ENCODE measurements at regions not wholly inside any gene's neighbourhood (a gene's known extent, or its start where the extent isn't known, plus 50 kb on each side); places are given as distances from the start of the nearest gene placed in this dataset.

- ATAC-seq, result no peak
- TF ChIP-seq TOX (CRISPR knock-in tag; IDR thresholded peaks at IDR 0.05; ENCODE audit: borderline replicate concordance), result no peak
- TF ChIP-seq CSDC2 (CRISPR knock-in tag; IDR thresholded peaks at IDR 0.05), result no peak
- no peak for TF ChIP-seq CREB5 (CRISPR knock-in tag; IDR thresholded peaks at IDR 0.05; ENCODE audit: low read depth)
- no peak for TF ChIP-seq ZFP3 (CRISPR knock-in tag; IDR thresholded peaks at IDR 0.05)
- TF ChIP-seq TCF4 (CRISPR knock-in tag; IDR thresholded peaks at IDR 0.05; ENCODE audit: borderline replicate concordance), result no peak
Observed at GRCh38 chr22:26846645-26847044, 189.3 kb downstream of the MIAT start.

GRCh38 chr22:26847046-26847445 lies 189.7 kb downstream of the MIAT start:
- ATAC-seq, result no peak
- TF ChIP-seq CSDC2 (CRISPR knock-in tag; IDR thresholded peaks at IDR 0.05) (no peak), TOX (CRISPR knock-in tag; IDR thresholded peaks at IDR 0.05; ENCODE audit: borderline replicate concordance) (no peak), SNAI2 (CRISPR knock-in tag; IDR thresholded peaks at IDR 0.05) (no peak), ZFP3 (CRISPR knock-in tag; IDR thresholded peaks at IDR 0.05) (no peak), CREB5 (CRISPR knock-in tag; IDR thresholded peaks at IDR 0.05; ENCODE audit: low read depth) (no peak)

- TF ChIP-seq BACH2 (CRISPR knock-in tag; IDR thresholded peaks at IDR 0.05; ENCODE audit: borderline replicate concordance), result no peak
- no peak for TF ChIP-seq ISL1 (CRISPR knock-in tag; IDR thresholded peaks at IDR 0.05)
- no peak for TF ChIP-seq PPARA (CRISPR knock-in tag; IDR thresholded peaks at IDR 0.05; ENCODE audit: borderline replicate concordance)
- no peak for TF ChIP-seq PATZ1 (CRISPR knock-in tag; IDR thresholded peaks at IDR 0.05; ENCODE audit: borderline replicate concordance)
- TF ChIP-seq TCF4 (CRISPR knock-in tag; IDR thresholded peaks at IDR 0.05; ENCODE audit: borderline replicate concordance), result no peak
- TF ChIP-seq TSHZ2 (CRISPR knock-in tag; IDR thresholded peaks at IDR 0.05), result no peak
- TF ChIP-seq SNAI2 (CRISPR knock-in tag; IDR thresholded peaks at IDR 0.05), result no peak
- TF ChIP-seq OSR1 (CRISPR knock-in tag; IDR thresholded peaks at IDR 0.05), result no peak
- TF ChIP-seq ZFP3 (CRISPR knock-in tag; IDR thresholded peaks at IDR 0.05), result no peak
- no peak for TF ChIP-seq TOX (CRISPR knock-in tag; IDR thresholded peaks at IDR 0.05; ENCODE audit: borderline replicate concordance)
- no peak for TF ChIP-seq ZNF565 (CRISPR knock-in tag; conservative IDR thresholded peaks at IDR 0.05; ENCODE audit: low read depth)
- no peak for TF ChIP-seq GLIS3 (CRISPR knock-in tag; IDR thresholded peaks at IDR 0.05)
- TF ChIP-seq CREB5 (CRISPR knock-in tag; IDR thresholded peaks at IDR 0.05; ENCODE audit: low read depth), result no peak
- TF ChIP-seq ZC3H10 (CRISPR knock-in tag; IDR thresholded peaks at IDR 0.05), result no peak
- TF ChIP-seq ZNF8 (CRISPR knock-in tag; IDR thresholded peaks at IDR 0.05), result no peak
- TF ChIP-seq ZFP30 (CRISPR knock-in tag; IDR thresholded peaks at IDR 0.05), result no peak
- no peak for TF ChIP-seq CSRNP3 (CRISPR knock-in tag; IDR thresholded peaks at IDR 0.05)
- no peak for TF ChIP-seq ARNTL (CRISPR knock-in tag; IDR thresholded peaks at IDR 0.05; ENCODE audit: borderline replicate concordance, low read depth)
- TF ChIP-seq ESRRG (CRISPR knock-in tag; IDR thresholded peaks at IDR 0.05), result no peak
- no peak for TF ChIP-seq ZNF70 (CRISPR knock-in tag; IDR thresholded peaks at IDR 0.05)
- no peak for ATAC-seq
Observed at GRCh38 chr22:26847816-26848215, 190.4 kb downstream of the MIAT start.
